BJ (cell line): ENCODE measurements at regions not wholly inside any gene's neighbourhood (a gene's known extent, or its start where the extent isn't known, plus 50 kb on each side); places are given as distances from the start of the nearest gene placed in this dataset.

Experiments
- CTCF ChIA-PET: fragments of 350-600 bp; formaldehyde crosslinking; extraction: SDS; loops from one replicate; lab custom pipeline; 2021; ENCODE audit warnings: antibody characterized with exemption, inconsistent platforms; lab: Yijun Ruan, JAX
- POLR2A ChIA-PET: fragments of 300-600 bp; sonication (Branson Sonifier 250); formaldehyde crosslinking; extraction: SDS; loops from one replicate; lab custom pipeline; 2021; ENCODE audit warnings: antibody characterized with exemption; lab: Charles Lee
- DNase-seq: peaks from one replicate; pipeline ENCODE4 v3.0.0-alpha.2; 2011; ENCODE audit warnings: low read depth
- H3K27me3 ChIP-seq: 2 replicates; pipeline ENCODE4 v1.6.0; 2011; ENCODE audit warnings: low read length; ENCODE audit not compliant: control insufficient read depth, insufficient read depth
- H3K36me3 ChIP-seq: 2 replicates; pipeline ENCODE4 v1.5.1; 2011; ENCODE audit warnings: low read length; ENCODE audit not compliant: control insufficient read depth, insufficient read depth
- H3K4me3 ChIP-seq: 2 replicates; pipeline ENCODE4 v1.5.1; 2011; ENCODE audit warnings: low read depth, mild to moderate bottlenecking, control low read depth, low read length
- TF ChIP-seq, protein P1 (sequence below): IDR thresholded peaks from 2 replicates; pipeline ENCODE4 v1.5.1; 2011; ENCODE audit warnings: low read depth, mild to moderate bottlenecking, control low read depth, inconsistent platforms, low read length, moderate library complexity; ENCODE audit not compliant: insufficient read depth

DNA sequence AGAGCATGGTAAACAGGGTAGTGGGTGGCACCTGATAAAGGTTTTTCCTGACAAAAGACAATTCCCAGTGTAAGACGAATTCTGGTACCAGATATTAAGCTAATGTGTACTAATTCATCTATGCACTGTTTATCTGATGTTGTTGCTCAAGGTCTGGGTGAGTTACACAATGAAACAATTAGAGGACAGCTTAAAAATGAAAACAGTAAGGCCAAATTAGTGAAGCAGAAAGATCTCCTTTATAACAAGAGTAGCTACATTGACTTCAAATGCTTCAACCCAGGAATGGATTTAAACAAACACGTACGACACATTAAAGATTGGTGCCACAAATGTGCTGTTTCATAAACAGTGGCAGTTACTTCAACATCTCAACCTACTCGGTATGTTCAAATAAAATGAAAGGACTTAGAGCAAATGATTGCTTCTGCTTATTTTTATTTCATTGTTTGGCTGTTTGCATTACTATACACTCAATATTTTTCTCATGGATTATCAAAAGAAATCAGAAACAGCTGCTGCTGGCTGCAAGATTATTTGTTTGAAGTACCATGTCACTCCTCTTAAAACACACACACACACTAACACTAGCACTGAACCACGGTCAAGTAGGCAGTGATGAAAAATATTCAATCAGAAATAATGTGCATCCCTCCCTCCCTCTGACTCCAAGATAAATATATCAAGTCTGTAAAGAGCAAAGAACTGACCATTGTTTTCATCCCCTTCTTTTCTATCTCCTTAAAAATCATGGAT is 94.4 kb upstream of the RND3 start:
- ChIA-PET POLR2A (no interaction called here), CTCF (interaction anchor here (1.0 to 1.2 kb wide), 3 partner anchors 9 to 330 kb away, joined by 3 to 4 read pairs (median 3); no protein-coding TSS in a partner anchor)
- no peak for DNase-seq
- H3K36me3 ChIP-seq = no peaks in the 10 kb centered on the region
- TF ChIP-seq, protein P1, sequence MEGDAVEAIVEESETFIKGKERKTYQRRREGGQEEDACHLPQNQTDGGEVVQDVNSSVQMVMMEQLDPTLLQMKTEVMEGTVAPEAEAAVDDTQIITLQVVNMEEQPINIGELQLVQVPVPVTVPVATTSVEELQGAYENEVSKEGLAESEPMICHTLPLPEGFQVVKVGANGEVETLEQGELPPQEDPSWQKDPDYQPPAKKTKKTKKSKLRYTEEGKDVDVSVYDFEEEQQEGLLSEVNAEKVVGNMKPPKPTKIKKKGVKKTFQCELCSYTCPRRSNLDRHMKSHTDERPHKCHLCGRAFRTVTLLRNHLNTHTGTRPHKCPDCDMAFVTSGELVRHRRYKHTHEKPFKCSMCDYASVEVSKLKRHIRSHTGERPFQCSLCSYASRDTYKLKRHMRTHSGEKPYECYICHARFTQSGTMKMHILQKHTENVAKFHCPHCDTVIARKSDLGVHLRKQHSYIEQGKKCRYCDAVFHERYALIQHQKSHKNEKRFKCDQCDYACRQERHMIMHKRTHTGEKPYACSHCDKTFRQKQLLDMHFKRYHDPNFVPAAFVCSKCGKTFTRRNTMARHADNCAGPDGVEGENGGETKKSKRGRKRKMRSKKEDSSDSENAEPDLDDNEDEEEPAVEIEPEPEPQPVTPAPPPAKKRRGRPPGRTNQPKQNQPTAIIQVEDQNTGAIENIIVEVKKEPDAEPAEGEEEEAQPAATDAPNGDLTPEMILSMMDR = no peak
- no peak overlapping the region for H3K4me3 ChIP-seq
- H3K27me3 ChIP-seq = no peaks in the 10 kb centered on the region

DNA sequence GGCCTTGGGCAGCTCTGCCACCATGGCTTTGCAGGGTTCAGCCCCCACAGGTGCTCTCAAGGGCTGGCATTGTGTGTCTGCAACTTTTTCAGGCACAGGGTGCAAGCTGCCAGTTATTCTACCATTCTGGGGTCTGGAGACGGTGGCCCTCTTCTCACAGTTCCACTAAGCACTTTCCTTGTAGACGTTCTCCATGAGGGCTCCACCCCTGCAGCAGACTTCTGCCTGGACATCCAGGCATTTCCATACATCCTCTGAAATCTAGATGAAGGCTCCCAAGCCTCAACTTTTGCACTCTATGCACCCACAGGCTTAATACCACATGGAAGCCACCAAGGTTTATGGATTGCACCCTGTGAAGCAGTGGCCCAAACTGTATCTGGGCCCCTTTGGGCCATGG is 91.0 kb upstream of the RND3 start:
- Histone ChIP-seq H3K36me3 (no peaks in the 10 kb centered on the region), H3K27me3 (no peaks in the 10 kb centered on the region), H3K4me3 (no peak overlapping the region)
- POLR2A ChIA-PET = no interaction called here
- CTCF ChIA-PET = interaction anchor here (1.2 kb wide), 1 partner anchor 15 kb away, joined by 3 read pairs; no protein-coding TSS in a partner anchor
- DNase-seq = no peak
- TF ChIP-seq, protein P1 = no peak

DNA sequence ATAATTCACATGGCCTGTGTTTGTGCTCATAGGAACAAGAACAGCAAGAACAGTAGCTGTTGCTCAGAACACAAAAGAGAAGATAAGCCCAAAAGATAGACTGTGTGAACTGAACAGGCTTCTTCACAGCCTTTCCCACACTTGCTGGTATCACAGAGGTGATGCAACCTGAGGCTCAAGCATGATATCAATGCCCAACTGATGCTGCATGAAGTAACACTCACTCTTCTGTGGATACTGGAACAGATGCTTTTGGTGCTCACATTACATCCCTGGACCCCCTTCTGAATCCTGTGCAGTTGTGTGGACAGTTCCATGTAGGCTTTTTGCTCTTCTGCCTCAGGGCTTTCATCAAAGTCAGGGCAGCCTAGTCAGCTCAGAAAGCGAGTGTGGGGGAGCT is 88.4 kb upstream of the RND3 start:
- ChIA-PET POLR2A (no interaction called here), CTCF (interaction anchor here (1.2 to 1.8 kb wide), 2 partner anchors 27 to 663 kb away, joined by 3 to 4 read pairs; no protein-coding TSS in a partner anchor)
- H3K27me3 ChIP-seq = no peaks in the 10 kb centered on the region
- TF ChIP-seq, protein P1 = no peak
- no peak for DNase-seq
- H3K36me3 ChIP-seq = no peaks in the 10 kb centered on the region
- no peak overlapping the region for H3K4me3 ChIP-seq

DNA sequence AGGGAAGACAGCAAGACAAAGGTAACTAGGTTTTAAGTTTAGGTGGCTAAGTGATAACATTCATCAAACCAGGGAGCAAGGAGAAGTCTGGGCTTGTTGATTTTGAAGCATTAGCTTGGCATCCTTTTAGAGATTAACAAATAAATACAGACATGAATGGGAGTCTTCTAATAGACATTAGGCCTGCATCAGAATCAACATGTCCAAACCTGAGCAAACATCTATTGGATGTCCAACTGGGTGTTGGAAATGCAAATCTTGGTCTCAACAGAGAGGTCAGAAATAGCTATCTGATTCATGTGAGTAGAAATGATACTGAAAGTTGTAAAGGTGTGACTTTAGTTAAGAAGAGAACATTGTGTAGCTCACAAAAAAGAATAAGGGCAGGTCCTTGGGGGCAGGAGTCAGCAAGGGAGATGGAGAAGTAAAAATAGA is 85.5 kb upstream of the RND3 start:
- ChIA-PET POLR2A (no interaction called here), CTCF (interaction anchor here (0.8 kb wide), 1 partner anchor 8 kb away, joined by 4 read pairs; no protein-coding TSS in a partner anchor)
- DNase-seq = no peak
- Histone ChIP-seq H3K36me3 (no peaks in the 10 kb centered on the region), H3K4me3 (no peak overlapping the region), H3K27me3 (no peaks in the 10 kb centered on the region)
- TF ChIP-seq, protein P1 = no peak

DNA sequence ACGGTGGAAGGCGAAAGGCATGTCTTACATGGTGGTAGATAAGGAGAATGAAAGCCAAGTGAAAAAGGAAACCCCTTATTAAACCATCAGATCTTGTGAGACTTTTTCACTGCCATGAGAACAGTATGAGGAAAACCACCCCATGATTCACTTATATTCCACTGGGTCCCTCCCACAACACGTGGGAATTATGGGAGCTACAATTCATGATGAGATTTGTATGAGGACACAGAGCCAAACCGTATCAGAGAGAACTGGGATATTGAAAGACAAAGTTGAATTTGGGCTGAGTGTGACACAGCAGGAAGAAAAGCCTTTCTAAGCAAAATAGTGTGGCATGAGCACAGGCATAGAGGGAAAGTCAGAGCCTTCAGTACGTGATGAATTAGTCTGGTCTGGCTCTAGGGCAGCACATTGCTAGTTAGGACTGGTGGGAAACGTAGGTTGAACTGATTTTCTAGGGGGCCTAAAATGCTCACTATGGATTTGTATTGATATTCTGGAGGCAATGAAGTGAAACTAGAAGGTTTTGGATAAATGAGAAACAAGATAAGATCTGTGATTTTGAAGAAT is 84.8 kb upstream of the RND3 start:
- H3K36me3 ChIP-seq = no peaks in the 10 kb centered on the region
- no peak overlapping the region for H3K4me3 ChIP-seq
- POLR2A ChIA-PET = no interaction called here
- DNase-seq = no peak
- no peaks in the 10 kb centered on the region for H3K27me3 ChIP-seq
- TF ChIP-seq, protein P1 = no peak
- CTCF ChIA-PET = interaction anchor here (0.8 kb wide), 1 partner anchor 9 kb away, joined by 4 read pairs; no protein-coding TSS in a partner anchor
